H9 (cell line): ENCODE measurements at regions not wholly inside any gene's neighbourhood (a gene's known extent, or its start where the extent isn't known, plus 50 kb on each side); places are given as distances from the start of the nearest gene placed in this dataset.

Experiments
- DNase-seq: peaks from one replicate; pipeline ENCODE4 v3.0.0-alpha.2; 2017
- H2AFZ ChIP-seq: one replicate; pipeline ENCODE4 v1.6.1; 2013; ENCODE audit warnings: mild to moderate bottlenecking, low read length, control low read depth, moderate library complexity
- H2AK5ac ChIP-seq: 2 replicates; pipeline ENCODE4 v1.6.1; 2013; ENCODE audit warnings: low read length, control low read depth, mixed read lengths; ENCODE audit not compliant: insufficient read length
- H2BK120ac ChIP-seq: one replicate; pipeline ENCODE4 v1.6.1; 2013; ENCODE audit warnings: low read depth, mild to moderate bottlenecking, low read length, control low read depth, inconsistent platforms; ENCODE audit not compliant: poor library complexity, severe bottlenecking
- H2BK12ac ChIP-seq: 2 replicates; pipeline ENCODE4 v1.6.1; 2013; ENCODE audit warnings: low read length, control low read depth, mixed read lengths, low read depth; ENCODE audit not compliant: insufficient read length
- H2BK15ac ChIP-seq: 2 replicates; pipeline ENCODE4 v1.6.1; 2013; ENCODE audit warnings: low read depth, low read length, control low read depth
- H2BK20ac ChIP-seq: one replicate; pipeline ENCODE4 v1.6.1; 2013; ENCODE audit warnings: low read depth, mild to moderate bottlenecking, low read length, control low read depth, inconsistent platforms; ENCODE audit not compliant: poor library complexity, severe bottlenecking
- H2BK5ac ChIP-seq: 2 replicates; pipeline ENCODE4 v1.6.1; 2013; ENCODE audit warnings: low read length, control low read depth, mixed read lengths; ENCODE audit not compliant: insufficient read length
- H3K14ac ChIP-seq: 2 replicates; pipeline ENCODE4 v1.6.1; 2013; ENCODE audit warnings: low read length, control low read depth; ENCODE audit not compliant: insufficient read depth
- H3K18ac ChIP-seq: 2 replicates; pipeline ENCODE4 v1.6.1; 2013; ENCODE audit warnings: low read depth, mild to moderate bottlenecking, mixed read lengths, low read length, control low read depth; ENCODE audit not compliant: insufficient read length
- H3K23ac ChIP-seq: 2 replicates; pipeline ENCODE4 v1.6.1; 2013; ENCODE audit warnings: low read length, control low read depth, mixed read lengths, low read depth; ENCODE audit not compliant: insufficient read length
- H3K23me2 ChIP-seq: 2 replicates; pipeline ENCODE4 v1.6.1; 2013; ENCODE audit warnings: low read depth, mild to moderate bottlenecking, mixed read lengths, low read length, control low read depth; ENCODE audit not compliant: insufficient read length, poor library complexity, severe bottlenecking
- H3K27ac ChIP-seq: 2 replicates; pipeline ENCODE4 v1.5.1; 2013; ENCODE audit warnings: low read length, control low read depth, mixed read lengths, low read depth; ENCODE audit not compliant: insufficient read length
- H3K27me3 ChIP-seq: 2 replicates; pipeline ENCODE4 v1.6.1; 2013; ENCODE audit warnings: low read length, control low read depth, inconsistent platforms; ENCODE audit not compliant: insufficient read depth
- H3K4ac ChIP-seq: 2 replicates; pipeline ENCODE4 v1.6.1; 2013; ENCODE audit warnings: low read depth, mild to moderate bottlenecking, control low read depth, inconsistent platforms, low read length, moderate library complexity
- H3K4me1 ChIP-seq: 2 replicates; pipeline ENCODE4 v1.6.1; 2013; ENCODE audit warnings: low read length, control low read depth, inconsistent platforms; ENCODE audit not compliant: insufficient read depth
- H3K4me2 ChIP-seq: 2 replicates; pipeline ENCODE4 v1.6.1; 2013; ENCODE audit warnings: low read length, control low read depth, mixed read lengths; ENCODE audit not compliant: insufficient read length, insufficient read depth
- H3K56ac ChIP-seq: 2 replicates; pipeline ENCODE4 v1.6.1; 2013; ENCODE audit warnings: low read depth, mild to moderate bottlenecking, mixed read lengths, low read length, control low read depth; ENCODE audit not compliant: insufficient read length
- H3K79me1 ChIP-seq: 2 replicates; pipeline ENCODE4 v1.6.1; 2013; ENCODE audit warnings: low read depth, mild to moderate bottlenecking, moderate library complexity, low read length, control low read depth, inconsistent platforms; ENCODE audit not compliant: insufficient read depth, poor library complexity, severe bottlenecking
- H3K79me2 ChIP-seq: 2 replicates; pipeline ENCODE4 v1.6.1; 2013; ENCODE audit warnings: low read length, control low read depth, inconsistent platforms; ENCODE audit not compliant: insufficient read depth
- H3K9ac ChIP-seq: 2 replicates; pipeline ENCODE4 v1.6.1; 2013; ENCODE audit warnings: low read length, control low read depth, mixed read lengths; ENCODE audit not compliant: insufficient read length; ENCODE audit errors: extremely low read depth
- H3K9me3 ChIP-seq: one replicate; pipeline ENCODE4 v1.6.1; 2013; ENCODE audit warnings: low read depth, low read length, inconsistent platforms; ENCODE audit not compliant: control insufficient read depth
- H3T11ph ChIP-seq: one replicate; pipeline ENCODE4 v1.6.1; 2013; ENCODE audit warnings: mild to moderate bottlenecking, low read length, control low read depth, inconsistent platforms
- H4K20me1 ChIP-seq: one replicate; pipeline ENCODE4 v1.6.1; 2013; ENCODE audit not compliant: control insufficient read depth, insufficient read length, insufficient read depth
- H4K5ac ChIP-seq: 2 replicates; pipeline ENCODE4 v1.6.1; 2013; ENCODE audit warnings: low read depth, mild to moderate bottlenecking, mixed read lengths, low read length, control low read depth; ENCODE audit not compliant: insufficient read length
- H4K8ac ChIP-seq: replicated peaks from 2 replicates; pipeline ENCODE4 v1.6.1; 2013; ENCODE audit warnings: low read length, control low read depth, mixed read lengths, low read depth; ENCODE audit not compliant: insufficient read length
- H4K91ac ChIP-seq: 2 replicates; pipeline ENCODE4 v1.6.1; 2013; ENCODE audit warnings: low read depth, mild to moderate bottlenecking, moderate library complexity, mixed read lengths, low read length, control low read depth; ENCODE audit not compliant: insufficient read length
- H3K27ac Mint-ChIP-seq, 3 experiments: 2 replicates in 2 of 3; 3 replicates in 1 of 3; pipeline ENCODE4 v1.8.0; 2020 to 2021; ENCODE audit warnings: mixed read lengths in 3 of 3, mild to moderate bottlenecking in 1 of 3, moderate library complexity in 1 of 3
- H3K27me3 Mint-ChIP-seq: 2 replicates; pipeline ENCODE4 v1.8.0; 2021; ENCODE audit warnings: low read depth, mild to moderate bottlenecking, moderate library complexity, mixed read lengths
- H3K36me3 Mint-ChIP-seq, 3 experiments: 2 replicates in 2 of 3; 3 replicates in 1 of 3; pipeline ENCODE4 v1.8.0; 2020 to 2021; ENCODE audit warnings: low read depth in 3 of 3, mixed read lengths in 3 of 3; ENCODE audit not compliant: insufficient read depth in 1 of 3
- H3K4me1 Mint-ChIP-seq, 2 experiments: 2 replicates each; pipeline ENCODE4 v1.8.0; 2020; ENCODE audit warnings: mixed read lengths in 2 of 2
- H3K4me3 Mint-ChIP-seq, 2 experiments: 2 replicates in 1 of 2; 3 replicates in 1 of 2; pipeline ENCODE4 v1.8.0; 2020 to 2021; ENCODE audit warnings: mild to moderate bottlenecking in 2 of 2, mixed read lengths in 2 of 2, moderate library complexity in 1 of 2
- H3K9me3 Mint-ChIP-seq, 2 experiments: 2 replicates in 1 of 2; 3 replicates in 1 of 2; pipeline ENCODE4 v1.8.0; 2020; ENCODE audit warnings: mild to moderate bottlenecking in 2 of 2, mixed read lengths in 2 of 2, moderate library complexity in 1 of 2
- CTCF ChIP-seq: fragments of 200-600 bp; sonication (generic); conservative IDR thresholded peaks from 3 replicates; pipeline ENCODE4 v1.8.0; 2021; ENCODE audit warnings: antibody characterized with exemption, mild to moderate bottlenecking

DNA sequence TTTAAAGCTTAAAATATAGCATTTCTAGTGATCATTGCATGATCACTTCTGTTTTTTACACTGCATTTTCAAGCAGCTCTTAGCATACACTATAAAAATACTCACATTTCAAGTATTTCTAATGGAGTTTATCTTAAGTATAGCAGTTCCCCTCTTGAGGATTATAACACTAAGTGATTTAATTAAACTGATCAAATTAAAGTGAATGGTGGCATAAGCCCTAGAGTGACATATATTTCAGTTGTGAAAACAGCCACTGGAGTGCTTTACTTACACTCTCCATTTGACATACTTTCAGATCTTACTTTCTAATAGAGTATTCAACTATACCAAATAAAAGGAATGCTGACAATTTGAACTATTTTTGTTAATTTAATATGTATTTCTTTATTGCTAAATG, 623.3 kb upstream of the TMPRSS15 start:
- H3K27ac Mint-ChIP-seq, result no peak overlapping the region
- no peak overlapping the region for H3K4me2 ChIP-seq
- no peaks in the 10 kb centered on the region for H3K23me2 ChIP-seq
- no peaks in the 10 kb centered on the region for H3K79me1 ChIP-seq
- H2BK5ac ChIP-seq, result no peak overlapping the region
- no peaks in the 10 kb centered on the region for H4K20me1 ChIP-seq
- H3K18ac ChIP-seq, result no peak overlapping the region
- no peaks in the 10 kb centered on the region for H3K4me1 Mint-ChIP-seq
- H3K27me3 ChIP-seq, result no peaks in the 10 kb centered on the region
- H3K9me3 ChIP-seq, result no peaks in the 10 kb centered on the region
- no peak overlapping the region for H3K56ac ChIP-seq
- no peak overlapping the region for H2BK12ac ChIP-seq
- no peaks in the 10 kb centered on the region for H3K4me1 ChIP-seq
- no peak overlapping the region for H2AK5ac ChIP-seq
- no peak overlapping the region for H2AFZ ChIP-seq
- H2BK15ac ChIP-seq, result no peak overlapping the region
- no peak overlapping the region for H2BK20ac ChIP-seq
- H3K4me3 Mint-ChIP-seq, result no peak overlapping the region
- DNase-seq, result no peak
- H3K27me3 Mint-ChIP-seq, result no peaks in the 10 kb centered on the region
- H3K9ac ChIP-seq, result no peak overlapping the region
- no peak overlapping the region for H2BK120ac ChIP-seq
- H4K91ac ChIP-seq, result no peak overlapping the region
- no peak overlapping the region for H3K14ac ChIP-seq
- no peak overlapping the region for H4K5ac ChIP-seq
- H3K9me3 Mint-ChIP-seq, result peaks cover 0 to under 1% of the 10 kb centered on the region in 2 experiments; a peak in 1 of 5 replicates
- H3K27ac ChIP-seq, result no peak overlapping the region
- H3K23ac ChIP-seq, result no peak overlapping the region
- no peaks in the 10 kb centered on the region; a peak in 1 of 7 replicates for H3K36me3 Mint-ChIP-seq
- no peaks in the 10 kb centered on the region for H3K79me2 ChIP-seq
- no peak overlapping the region for H4K8ac ChIP-seq
- no peak overlapping the region for H3K4ac ChIP-seq
- TF ChIP-seq CTCF, result no peak
- H3T11ph ChIP-seq, result no peak overlapping the region
